Dermis microvascular lymphatic vessel endothelial cell (primary cell): ENCODE measurements at regions not wholly inside any gene's neighbourhood (a gene's known extent, or its start where the extent isn't known, plus 50 kb on each side); places are given as distances from the start of the nearest gene placed in this dataset.
A peak's percentile ranks its signal among the peaks of the same experiment; 100 is the strongest.

ENCODE experiments used
- DNase-seq, 2 donors: peaks; one replicate each; pipeline versions ENCODE4 v3.0.0 to v3.0.0-alpha.2; 2010; ENCODE audit warnings: low read depth in 2 of 2

DNA sequence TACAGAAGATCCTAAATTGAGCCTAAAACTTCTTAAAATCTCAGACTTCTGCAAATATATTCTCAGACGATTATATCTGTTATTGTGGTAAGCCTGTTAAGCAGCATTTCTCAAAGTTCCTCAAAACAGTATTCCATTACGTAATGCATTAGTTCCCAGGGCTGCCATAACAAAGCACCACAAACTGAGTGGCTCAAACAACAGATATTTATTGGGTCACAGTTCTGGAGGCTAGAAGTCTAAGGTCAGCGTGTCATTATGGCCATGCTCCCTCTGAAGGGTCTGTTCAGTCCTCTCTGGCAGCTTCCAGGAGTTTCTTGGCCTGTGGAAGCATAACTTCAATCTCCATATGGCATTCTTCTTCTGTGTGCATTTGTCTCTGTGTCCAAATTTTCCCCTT is 103.5 kb upstream of the ST6GALNAC5 start:
- no peak for DNase-seq

DNA sequence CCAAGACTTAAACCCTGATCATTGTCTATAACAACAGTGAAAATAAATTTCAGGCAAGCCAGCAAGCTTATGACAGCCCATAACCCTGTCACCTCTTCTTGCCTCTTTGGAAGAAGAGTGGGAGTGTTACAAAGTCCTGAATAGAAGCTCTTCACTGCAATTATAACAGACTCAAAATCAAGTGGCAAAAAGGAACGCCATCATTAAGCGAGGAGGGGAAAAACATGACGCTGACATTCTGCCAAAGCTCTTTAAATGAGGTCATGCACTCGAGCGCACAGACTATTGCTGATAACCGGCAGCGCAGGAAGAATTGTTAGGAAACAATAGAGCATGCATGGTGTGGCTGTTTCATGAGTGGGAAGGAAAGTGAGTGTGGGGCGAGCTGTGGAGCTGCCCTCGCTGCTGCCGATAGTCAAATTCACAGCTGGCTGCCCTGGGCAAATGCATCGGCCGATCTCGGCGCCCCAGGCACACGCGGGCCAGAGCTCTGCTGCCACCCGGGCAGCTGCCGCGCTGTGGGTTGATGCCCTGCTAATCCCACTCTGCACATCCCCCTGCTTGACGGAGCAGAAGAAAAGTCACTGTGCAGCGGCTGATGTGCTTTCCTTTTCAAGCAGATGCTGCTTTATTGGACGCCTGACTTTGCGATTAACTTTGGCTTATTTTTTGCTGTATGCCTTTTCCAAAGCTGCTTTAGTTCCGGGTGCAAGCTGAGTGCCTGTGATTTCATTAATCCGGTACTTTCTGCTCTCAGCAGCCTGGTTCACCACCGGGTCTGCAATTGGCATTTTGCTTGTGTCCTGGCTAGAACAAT is 102.4 kb upstream of the ST6GALNAC5 start:
- peak; percentile 45 to 66 for DNase-seq

DNA sequence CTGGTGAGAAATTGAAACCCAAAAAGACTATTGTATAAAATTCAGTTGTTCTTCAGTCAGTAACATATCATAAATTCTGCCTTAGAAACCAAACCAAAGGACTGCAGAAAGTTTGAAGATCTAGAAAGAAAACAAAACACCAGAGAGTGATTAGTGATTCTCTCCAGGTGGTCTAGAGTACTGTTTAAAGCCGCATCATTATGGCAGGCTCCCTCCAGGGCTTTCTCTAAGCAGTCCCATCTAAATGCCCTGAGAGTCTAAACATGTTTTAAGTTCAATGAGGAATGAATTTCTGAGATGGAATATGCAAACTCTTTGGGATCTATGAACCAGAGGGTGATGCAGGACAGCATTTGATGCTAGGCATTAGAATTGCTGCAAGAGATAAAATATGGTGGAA is 100.9 kb upstream of the ST6GALNAC5 start:
- DNase-seq = no peak

DNA sequence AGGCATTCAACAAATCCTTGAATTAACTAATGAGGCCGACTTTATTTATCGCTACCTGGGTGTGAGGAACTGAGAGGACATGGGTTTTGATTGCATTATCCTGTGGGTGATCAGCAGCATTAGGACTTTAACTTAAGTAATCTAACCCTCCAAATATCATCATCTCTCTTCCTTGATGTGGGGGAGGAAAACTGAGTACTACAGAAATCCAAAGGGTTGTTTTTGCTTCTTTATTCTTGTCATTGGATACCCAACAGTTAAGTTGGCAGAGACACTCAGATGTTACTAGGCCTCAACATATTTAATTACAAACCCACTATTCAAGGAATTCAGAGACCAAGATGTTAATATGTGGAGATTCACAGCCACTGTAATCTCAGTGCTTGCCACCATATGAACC is 97.4 kb upstream of the ST6GALNAC5 start:
- DNase-seq = no peak

DNA sequence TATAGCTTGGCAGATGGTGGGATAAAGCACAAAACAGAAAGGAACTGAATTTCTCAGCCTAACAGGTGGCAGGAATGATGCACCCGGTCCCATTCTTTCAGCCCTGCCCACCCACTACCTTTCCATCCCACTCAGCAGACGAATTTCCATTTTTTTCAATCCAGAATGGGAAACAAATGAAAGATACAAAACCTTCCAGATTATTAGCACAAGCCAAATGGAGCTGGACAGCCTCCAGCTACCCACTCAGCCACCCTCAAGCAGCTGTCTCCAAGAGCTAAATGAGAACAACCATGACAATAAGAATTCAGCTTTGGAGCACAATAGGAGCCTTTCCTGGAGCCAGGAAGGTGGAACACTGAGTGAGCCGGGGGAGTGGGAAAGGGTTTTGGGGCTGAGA is 96.3 kb upstream of the ST6GALNAC5 start:
- DNase-seq = no peak

DNA sequence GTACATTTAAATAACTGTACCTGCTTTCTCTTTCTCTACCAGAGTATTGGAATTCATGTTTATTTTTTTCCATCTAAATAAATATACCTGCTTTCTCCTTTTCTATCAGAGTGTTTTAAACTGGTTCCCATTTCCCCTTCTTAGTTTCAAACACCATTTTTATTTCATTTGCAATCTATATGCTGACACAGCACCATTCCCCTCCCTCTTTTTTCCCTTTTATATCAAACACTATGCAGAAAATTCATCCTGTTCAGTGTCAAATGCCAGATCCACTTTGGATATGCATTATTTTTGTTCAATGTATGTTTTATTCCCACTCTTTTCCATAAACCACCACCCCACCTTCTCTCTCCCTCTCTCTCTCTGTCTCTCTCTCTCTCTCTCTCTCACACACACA is 85.8 kb upstream of the ST6GALNAC5 start:
- DNase-seq = no peak

DNA sequence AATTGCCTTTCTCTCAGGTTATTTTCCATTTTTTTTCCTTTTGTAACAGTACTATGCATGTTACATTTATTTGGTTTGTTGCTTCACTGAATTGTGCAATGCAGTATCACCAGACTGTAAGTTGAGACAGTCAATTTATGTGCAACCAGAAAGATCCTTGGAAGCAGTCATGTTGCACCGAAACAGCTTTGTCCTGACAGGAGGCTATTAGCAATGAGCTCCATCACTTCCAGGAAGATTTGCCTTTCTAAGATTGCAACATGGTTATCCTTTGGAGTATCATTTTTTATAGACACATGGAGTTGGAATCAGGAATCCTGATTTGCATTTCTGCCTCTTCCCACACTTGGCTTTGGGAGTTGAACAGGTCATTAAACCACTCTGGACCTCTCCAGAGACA is 84.5 kb upstream of the ST6GALNAC5 start:
- DNase-seq = no peak

DNA sequence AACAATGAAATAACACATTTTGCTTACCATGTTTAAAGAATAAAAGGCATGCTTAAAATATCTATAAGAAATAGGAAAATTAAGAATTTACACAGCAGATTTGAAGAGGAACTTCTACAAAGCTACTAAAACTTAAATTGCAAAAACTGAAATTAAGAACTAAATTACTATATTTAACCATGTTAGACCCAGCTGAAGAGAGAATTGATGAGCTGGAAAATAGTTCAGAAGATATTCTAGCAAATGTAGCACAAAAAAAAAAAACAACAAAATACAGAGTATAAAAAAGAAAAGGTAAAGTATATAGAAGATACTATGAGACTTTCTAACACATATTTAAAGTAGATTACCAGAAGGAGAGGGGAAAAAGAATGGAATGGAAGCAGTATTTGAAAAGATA is 82.8 kb upstream of the ST6GALNAC5 start:
- DNase-seq = no peak

DNA sequence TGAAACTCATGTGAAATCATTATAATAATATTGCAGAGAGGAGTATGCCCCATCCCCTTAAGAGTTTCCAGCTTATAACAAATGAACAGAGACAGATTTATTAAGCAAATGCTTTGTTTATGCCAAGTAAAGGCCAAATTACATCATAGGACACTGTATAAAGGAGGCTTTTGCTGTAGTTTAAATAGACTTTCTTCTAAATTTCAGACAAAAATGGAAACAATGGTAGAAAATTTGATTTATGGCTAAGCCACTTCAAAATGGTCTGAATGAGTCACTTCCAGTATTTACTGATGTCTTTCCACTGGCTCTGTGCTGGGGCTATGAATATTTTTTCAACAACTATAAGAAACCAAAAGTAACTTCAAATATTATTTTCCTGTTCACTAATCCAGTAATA is 81.1 kb upstream of the ST6GALNAC5 start:
- peak in 1 of 2 donors; percentile 55 for DNase-seq

DNA sequence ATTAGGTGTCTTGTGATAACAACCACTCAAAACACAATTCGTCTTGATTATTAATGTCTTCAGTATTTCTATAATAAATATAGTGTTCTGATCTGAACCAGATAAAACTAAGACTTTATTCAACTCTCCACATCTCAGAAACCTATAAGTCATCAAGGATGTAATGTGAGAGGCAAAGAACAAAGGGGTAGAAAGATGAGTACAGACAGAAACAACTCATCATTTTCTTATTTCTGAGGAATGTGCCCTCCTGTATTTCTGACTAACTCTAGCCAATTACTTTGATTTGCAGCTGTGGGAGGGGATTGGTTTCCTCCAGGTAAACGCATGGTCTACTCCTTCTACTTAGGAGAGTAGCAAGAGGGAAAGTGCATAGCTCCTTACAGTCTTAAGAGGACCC is 73.7 kb upstream of the ST6GALNAC5 start:
- no peak for DNase-seq

DNA sequence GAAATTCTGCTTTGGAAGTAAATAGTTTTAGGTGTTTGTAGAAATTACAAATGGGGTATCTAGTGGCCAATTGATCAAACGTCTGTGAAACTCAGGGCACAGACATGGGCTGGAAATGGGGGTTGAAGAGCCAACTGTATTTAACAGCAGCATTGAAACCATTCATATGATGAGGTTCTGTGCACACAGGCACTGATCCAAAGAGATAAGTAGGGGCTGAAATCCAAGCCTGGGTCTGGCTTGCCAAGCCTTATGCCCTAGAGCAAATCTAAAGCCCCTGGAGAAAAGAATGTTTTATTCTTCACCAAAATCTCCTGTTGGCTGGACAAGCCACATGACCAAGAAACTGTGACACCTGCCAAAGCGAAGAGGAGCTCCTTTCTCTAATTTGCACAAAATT is 67.6 kb upstream of the ST6GALNAC5 start:
- DNase-seq = no peak

DNA sequence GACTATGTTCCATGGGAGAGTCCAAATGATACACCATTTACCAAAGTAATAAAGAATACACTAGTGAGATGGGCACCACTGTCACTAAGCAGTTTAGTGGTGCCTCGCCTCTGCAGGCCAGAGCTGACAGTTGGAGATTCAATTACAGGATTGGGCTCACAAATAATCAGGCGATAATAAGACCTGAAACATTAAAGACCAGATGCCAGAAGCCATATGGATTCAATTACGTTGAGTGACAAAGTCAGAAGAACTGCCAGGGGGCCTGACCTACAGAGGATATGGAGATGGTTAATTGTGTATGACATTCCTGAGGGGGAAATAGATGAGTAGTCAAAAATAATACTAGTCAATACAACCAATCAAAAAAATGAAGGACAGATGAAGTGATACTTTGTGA is 65.2 kb upstream of the ST6GALNAC5 start:
- DNase-seq = no peak

DNA sequence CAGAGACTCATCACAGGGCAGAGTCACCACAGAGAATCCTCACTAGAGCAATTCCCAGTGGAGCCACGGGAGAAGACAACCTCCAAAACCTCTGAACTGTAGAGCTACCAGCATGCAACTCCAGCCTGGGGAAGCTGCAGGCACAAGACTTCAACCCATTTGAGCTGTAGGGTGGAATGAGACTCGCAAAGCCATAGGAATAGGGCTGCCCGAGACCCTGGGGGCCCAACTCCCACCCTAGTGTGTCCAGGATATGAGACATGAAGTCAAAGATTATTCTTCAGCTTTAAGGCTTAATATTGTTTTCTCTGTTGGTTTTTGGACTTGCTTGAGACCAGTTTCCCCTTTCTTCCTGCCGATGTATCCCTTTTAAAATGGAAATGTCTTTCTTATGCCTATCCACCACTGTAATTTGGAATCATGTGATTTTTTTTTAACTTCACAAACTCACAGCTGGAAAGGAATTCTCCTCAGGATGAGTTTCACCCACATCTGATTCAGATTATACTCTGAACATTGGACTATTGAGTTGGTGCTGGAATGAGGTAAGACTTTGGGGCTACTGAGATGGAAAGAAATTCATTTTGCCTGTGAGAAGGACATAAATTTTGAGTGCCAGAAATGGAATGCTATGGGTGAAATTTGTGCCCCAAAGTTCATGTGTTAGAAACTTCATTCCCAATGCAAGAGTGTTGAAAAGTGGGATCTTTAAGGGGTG is 59.6 kb upstream of the ST6GALNAC5 start:
- no peak for DNase-seq
